RPMI8226 (cell line): ENCODE measurements at regions not wholly inside any gene's neighbourhood (a gene's known extent, or its start where the extent isn't known, plus 50 kb on each side); places are given as distances from the start of the nearest gene placed in this dataset.
"Not testable (repeated sequence)": the region's sequence is repeated elsewhere in the genome, so short reads cannot be mapped to it uniquely, and the experiment has no call there.

Experiments
- DNase-seq: peaks from one replicate; pipeline ENCODE4 v3.0.0-alpha.2; 2015

GRCh38 chr9:30107134-30107533 is 2277.3 kb upstream of the ACO1 start:
- DNase-seq, result not testable (repeated sequence)

GRCh38 chr9:30116673-30117217 is 2267.7 kb upstream of the ACO1 start:
- no peak for DNase-seq

GRCh38 chr9:30120666-30121065 is 2263.8 kb upstream of the ACO1 start:
- no peak for DNase-seq

- no peak for DNase-seq
Observed at GRCh38 chr9:30121611-30122010, 2262.8 kb upstream of the ACO1 start.

GRCh38 chr9:30125881-30126280 is 2258.6 kb upstream of the ACO1 start:
- no peak for DNase-seq

GRCh38 chr9:30127371-30127770 is 2257.1 kb upstream of the ACO1 start:
- DNase-seq, result no peak

- no peak for DNase-seq
Observed at GRCh38 chr9:30140407-30140806, 2244.0 kb upstream of the ACO1 start.

GRCh38 chr9:30160570-30160969 is 2223.9 kb upstream of the ACO1 start:
- no peak for DNase-seq

- DNase-seq, result no peak
Observed at GRCh38 chr9:30172206-30172605, 2212.2 kb upstream of the ACO1 start.

- no peak for DNase-seq
Observed at GRCh38 chr9:30178610-30179009, 2205.8 kb upstream of the ACO1 start.

- DNase-seq, result no peak
Observed at GRCh38 chr9:30193421-30193820, 2191.0 kb upstream of the ACO1 start.

GRCh38 chr9:30196941-30197340 is 2187.5 kb upstream of the ACO1 start:
- no peak for DNase-seq

GRCh38 chr9:30197453-30197852 is 2187.0 kb upstream of the ACO1 start:
- DNase-seq, result no peak

GRCh38 chr9:30197954-30198353 is 2186.5 kb upstream of the ACO1 start:
- DNase-seq, result peak; percentile 26

GRCh38 chr9:30198463-30199309 is 2185.8 kb upstream of the ACO1 start:
- DNase-seq, result peak; percentile 2

- no peak for DNase-seq
Observed at GRCh38 chr9:30201024-30201423, 2183.4 kb upstream of the ACO1 start.

GRCh38 chr9:30235068-30235467 is 2149.4 kb upstream of the ACO1 start:
- no peak for DNase-seq

GRCh38 chr9:30235564-30235963 is 2148.9 kb upstream of the ACO1 start:
- DNase-seq, result no peak

- no peak for DNase-seq
Observed at GRCh38 chr9:30239878-30240277, 2144.6 kb upstream of the ACO1 start.

GRCh38 chr9:30243467-30243866 is 2141.0 kb upstream of the ACO1 start:
- no peak for DNase-seq

GRCh38 chr9:30244877-30245276 is 2139.6 kb upstream of the ACO1 start:
- no peak for DNase-seq

- DNase-seq, result no peak
Observed at GRCh38 chr9:30250872-30251271, 2133.6 kb upstream of the ACO1 start.

- DNase-seq, result no peak
Observed at GRCh38 chr9:30258094-30258493, 2126.3 kb upstream of the ACO1 start.

GRCh38 chr9:30280229-30280900 is 2104.1 kb upstream of the ACO1 start:
- peak; percentile 37 for DNase-seq
